GM23338 (cell line): ENCODE measurements at regions not wholly inside any gene's neighbourhood (a gene's known extent, or its start where the extent isn't known, plus 50 kb on each side); places are given as distances from the start of the nearest gene placed in this dataset.

Experiments
- CTCF ChIP-seq, 2 experiments: fragments of 200-600 bp in 1 of 2; sonication (generic) in 1 of 2; conservative IDR thresholded peaks; 2 replicates each; pipeline versions ENCODE4 v1.5.1 to v1.6.1; 2016 to 2017; ENCODE audit warnings: antibody characterized with exemption in 2 of 2, low read depth in 2 of 2, mild to moderate bottlenecking in 2 of 2, moderate library complexity in 1 of 2
- EZH2 ChIP-seq: fragments of 200-600 bp; sonication (generic); IDR thresholded peaks from one replicate; pipeline ENCODE4 v1.8.0; 2017; ENCODE audit warnings: antibody characterized with exemption, mild to moderate bottlenecking, low read depth; ENCODE audit not compliant: unreplicated experiment
- JUNB ChIP-seq: IDR thresholded peaks from one replicate; pipeline ENCODE4 v1.6.1; 2016; ENCODE audit warnings: antibody characterized with exemption; ENCODE audit not compliant: unreplicated experiment
- NANOG ChIP-seq: IDR thresholded peaks from 2 replicates; pipeline ENCODE4 v1.6.1; 2016; ENCODE audit warnings: antibody characterized with exemption, borderline replicate concordance
- TF ChIP-seq, protein P1 (sequence below): IDR thresholded peaks from one replicate; pipeline ENCODE4 v1.6.1; 2018; ENCODE audit warnings: antibody characterized with exemption; ENCODE audit not compliant: unreplicated experiment

- no peak for TF ChIP-seq CTCF (conservative IDR thresholded peaks at IDR 0.05; ENCODE audit: low read depth in 2 of 2)
- TF ChIP-seq, protein P1, sequence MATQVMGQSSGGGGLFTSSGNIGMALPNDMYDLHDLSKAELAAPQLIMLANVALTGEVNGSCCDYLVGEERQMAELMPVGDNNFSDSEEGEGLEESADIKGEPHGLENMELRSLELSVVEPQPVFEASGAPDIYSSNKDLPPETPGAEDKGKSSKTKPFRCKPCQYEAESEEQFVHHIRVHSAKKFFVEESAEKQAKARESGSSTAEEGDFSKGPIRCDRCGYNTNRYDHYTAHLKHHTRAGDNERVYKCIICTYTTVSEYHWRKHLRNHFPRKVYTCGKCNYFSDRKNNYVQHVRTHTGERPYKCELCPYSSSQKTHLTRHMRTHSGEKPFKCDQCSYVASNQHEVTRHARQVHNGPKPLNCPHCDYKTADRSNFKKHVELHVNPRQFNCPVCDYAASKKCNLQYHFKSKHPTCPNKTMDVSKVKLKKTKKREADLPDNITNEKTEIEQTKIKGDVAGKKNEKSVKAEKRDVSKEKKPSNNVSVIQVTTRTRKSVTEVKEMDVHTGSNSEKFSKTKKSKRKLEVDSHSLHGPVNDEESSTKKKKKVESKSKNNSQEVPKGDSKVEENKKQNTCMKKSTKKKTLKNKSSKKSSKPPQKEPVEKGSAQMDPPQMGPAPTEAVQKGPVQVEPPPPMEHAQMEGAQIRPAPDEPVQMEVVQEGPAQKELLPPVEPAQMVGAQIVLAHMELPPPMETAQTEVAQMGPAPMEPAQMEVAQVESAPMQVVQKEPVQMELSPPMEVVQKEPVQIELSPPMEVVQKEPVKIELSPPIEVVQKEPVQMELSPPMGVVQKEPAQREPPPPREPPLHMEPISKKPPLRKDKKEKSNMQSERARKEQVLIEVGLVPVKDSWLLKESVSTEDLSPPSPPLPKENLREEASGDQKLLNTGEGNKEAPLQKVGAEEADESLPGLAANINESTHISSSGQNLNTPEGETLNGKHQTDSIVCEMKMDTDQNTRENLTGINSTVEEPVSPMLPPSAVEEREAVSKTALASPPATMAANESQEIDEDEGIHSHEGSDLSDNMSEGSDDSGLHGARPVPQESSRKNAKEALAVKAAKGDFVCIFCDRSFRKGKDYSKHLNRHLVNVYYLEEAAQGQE = no peak
- TF ChIP-seq EZH2 = no peak
- TF ChIP-seq NANOG = no peak
- TF ChIP-seq JUNB = no peak
Measured at GRCh38 chr10:123535386-123535785, 130.8 kb upstream of the GPR26 start.
